IMR-90 (cell line): ENCODE measurements at regions not wholly inside any gene's neighbourhood (a gene's known extent, or its start where the extent isn't known, plus 50 kb on each side); places are given as distances from the start of the nearest gene placed in this dataset.

Experiments
- ATAC-seq: fragments of 200-7000 bp; cut with Tn5 transposase; 2 replicates; pipeline ENCODE4 v1.9.1; 2020; ENCODE audit warnings: low read depth, mild to moderate bottlenecking, moderate library complexity
- BruUV-seq: library from RNA; stranded (reverse); fragments of 400-500 nt; replicated peaks from 2 replicates; lab custom pipeline; 2021; lab: Mats Ljungman, UMichigan
- CTCF ChIA-PET: fragments of 300-600 bp; formaldehyde crosslinking; extraction: SDS; loops from one replicate; lab custom pipeline; 2021; ENCODE audit warnings: antibody characterized with exemption; lab: Yijun Ruan, JAX
- POLR2A ChIA-PET: fragments of 300-600 bp; sonication (Branson Sonifier 250); formaldehyde crosslinking; loops from one replicate; lab custom pipeline; 2022; ENCODE audit warnings: antibody characterized with exemption; ENCODE audit not compliant: unreplicated experiment; lab: Charles Lee
- DNase-seq: peaks from one replicate; pipeline ENCODE4 v3.0.0; 2013
- H2AFZ ChIP-seq: replicated peaks from 2 replicates; pipeline ENCODE3; 2013; ENCODE audit warnings: low read length, mild to moderate bottlenecking; ENCODE audit not compliant: poor library complexity
- H2AK5ac ChIP-seq: 2 replicates; pipeline ENCODE4 v1.6.1; 2013; ENCODE audit warnings: low read depth, low read length, inconsistent platforms
- H2AK9ac ChIP-seq: replicated peaks from 2 replicates; pipeline ENCODE3; 2013; ENCODE audit warnings: mild to moderate bottlenecking, low read depth, low read length, moderate library complexity; ENCODE audit not compliant: poor library complexity
- H2BK120ac ChIP-seq: 2 replicates; pipeline ENCODE4 v1.6.1; 2013; ENCODE audit warnings: low read depth, low read length, inconsistent platforms
- H2BK15ac ChIP-seq: 3 replicates; pipeline ENCODE4 v1.6.1; 2013; ENCODE audit warnings: low read depth, low read length, inconsistent platforms
- H2BK20ac ChIP-seq: 2 replicates; pipeline ENCODE4 v1.6.1; 2013; ENCODE audit warnings: low read depth, mild to moderate bottlenecking, inconsistent platforms, low read length, moderate library complexity
- H2BK5ac ChIP-seq: 2 replicates; pipeline ENCODE4 v1.6.1; 2013; ENCODE audit warnings: mild to moderate bottlenecking, low read depth, low read length, inconsistent platforms; ENCODE audit not compliant: poor library complexity, severe bottlenecking
- H3K14ac ChIP-seq: replicated peaks from 2 replicates; pipeline ENCODE4 v1.6.1; 2013; ENCODE audit warnings: low read depth, low read length, inconsistent platforms
- H3K18ac ChIP-seq: 2 replicates; pipeline ENCODE4 v1.6.1; 2013; ENCODE audit warnings: low read depth, low read length, control low read depth
- H3K23ac ChIP-seq: 2 replicates; pipeline ENCODE4 v1.6.1; 2013; ENCODE audit warnings: low read depth, low read length, inconsistent platforms
- H3K27ac ChIP-seq: 2 replicates; pipeline ENCODE4 v1.5.1; 2013; ENCODE audit warnings: mild to moderate bottlenecking, control low read depth, low read length; ENCODE audit not compliant: insufficient read depth
- H3K27me3 ChIP-seq: 2 replicates; pipeline ENCODE4 v1.6.1; 2013; ENCODE audit warnings: low read length; ENCODE audit not compliant: control insufficient read depth, insufficient read depth
- H3K36me3 ChIP-seq: 2 replicates; pipeline ENCODE4 v1.6.1; 2013; ENCODE audit warnings: low read length, mixed read lengths; ENCODE audit not compliant: control insufficient read depth, insufficient read depth
- H3K4ac ChIP-seq: 2 replicates; pipeline ENCODE4 v1.6.1; 2013; ENCODE audit warnings: low read depth, low read length, inconsistent platforms
- H3K4me1 ChIP-seq: 2 replicates; pipeline ENCODE4 v1.6.1; 2013; ENCODE audit warnings: low read length, mixed read lengths; ENCODE audit not compliant: control insufficient read depth, insufficient read depth
- H3K4me2 ChIP-seq: 2 replicates; pipeline ENCODE4 v1.6.1; 2013; ENCODE audit warnings: low read depth, mild to moderate bottlenecking, control low read depth, low read length, moderate library complexity
- H3K4me3 ChIP-seq: 2 replicates; pipeline ENCODE4 v1.5.1; 2013; ENCODE audit warnings: low read depth, mild to moderate bottlenecking, control low read depth, low read length, moderate library complexity; ENCODE audit not compliant: insufficient read depth
- H3K56ac ChIP-seq: 2 replicates; pipeline ENCODE4 v1.6.1; 2013; ENCODE audit warnings: low read length, inconsistent platforms; ENCODE audit not compliant: insufficient read depth; ENCODE audit errors: extremely low read depth
- H3K79me1 ChIP-seq, 2 experiments: 2 replicates each; pipeline ENCODE4 v1.6.1; 2013; ENCODE audit warnings: low read length in 2 of 2, inconsistent platforms in 1 of 2, low read depth in 1 of 2
- H3K9ac ChIP-seq: 2 replicates; pipeline ENCODE4 v1.6.1; 2013; ENCODE audit warnings: low read depth, low read length, control low read depth
- H3K9me1 ChIP-seq: 2 replicates; pipeline ENCODE4 v1.6.1; 2013; ENCODE audit warnings: low read length, inconsistent platforms; ENCODE audit not compliant: insufficient read depth
- H3K9me3 ChIP-seq: 2 replicates; pipeline ENCODE4 v1.6.1; 2013; ENCODE audit warnings: low read length; ENCODE audit not compliant: control insufficient read depth, insufficient read depth
- H4K20me1 ChIP-seq: 2 replicates; pipeline ENCODE4 v1.6.1; 2013; ENCODE audit warnings: low read length, inconsistent platforms; ENCODE audit not compliant: insufficient read depth
- H4K5ac ChIP-seq: 2 replicates; pipeline ENCODE4 v1.6.1; 2013; ENCODE audit warnings: mild to moderate bottlenecking, low read depth, low read length, control low read depth
- H4K8ac ChIP-seq, 2 experiments: 2 replicates each; pipeline ENCODE4 v1.6.1; 2013; ENCODE audit warnings: low read depth in 2 of 2, low read length in 2 of 2, control low read depth in 1 of 2, inconsistent platforms in 1 of 2
- H4K91ac ChIP-seq: 2 replicates; pipeline ENCODE4 v1.6.1; 2013; ENCODE audit warnings: low read depth, low read length, inconsistent platforms; ENCODE audit not compliant: insufficient read depth
- BHLHE40 ChIP-seq: fragments of 150-350 bp; IDR thresholded peaks from 2 replicates; pipeline ENCODE4 v1.6.1; 2016; ENCODE audit warnings: mild to moderate bottlenecking, low read depth, low read length
- CEBPB ChIP-seq: IDR thresholded peaks from 2 replicates; pipeline ENCODE4 v1.6.1; 2012; ENCODE audit warnings: low read depth, low read length, improper control_type of control experiment
- FOS ChIP-seq: fragments of 150-350 bp; IDR thresholded peaks from 2 replicates; pipeline ENCODE4 v1.6.1; 2016; ENCODE audit warnings: low read depth, low read length
- MAFK ChIP-seq: IDR thresholded peaks from 2 replicates; pipeline ENCODE4 v1.6.1; 2012; ENCODE audit warnings: low read depth, low read length, improper control_type of control experiment
- MAZ ChIP-seq: IDR thresholded peaks from 2 replicates; pipeline ENCODE4 v1.6.1; 2012; ENCODE audit warnings: low read depth, mild to moderate bottlenecking, low read length, improper control_type of control experiment, moderate library complexity, borderline replicate concordance
- MXI1 ChIP-seq: IDR thresholded peaks from 2 replicates; pipeline ENCODE4 v1.6.1; 2012; ENCODE audit warnings: low read depth, mild to moderate bottlenecking, low read length, moderate library complexity, borderline replicate concordance
- RAD21 ChIP-seq: IDR thresholded peaks from 2 replicates; pipeline ENCODE4 v1.6.1; 2012; ENCODE audit warnings: low read length, improper control_type of control experiment
- RCOR1 ChIP-seq: IDR thresholded peaks from 2 replicates; pipeline ENCODE4 v1.6.1; 2012; ENCODE audit warnings: mild to moderate bottlenecking, low read length, improper control_type of control experiment; ENCODE audit not compliant: insufficient replicate concordance
- RFX5 ChIP-seq: IDR thresholded peaks from 2 replicates; pipeline ENCODE4 v1.8.0; 2012; ENCODE audit warnings: low read depth, mild to moderate bottlenecking, low read length, moderate library complexity
- whole genome bisulfite sequencing, 2 experiments: methylation state at CpG; one replicate each; pipeline versions ENCODE4 v1.1.5 to v1.1.7; 2013; ENCODE audit warnings: missing lambda C conversion rate in 2 of 2; ENCODE audit not compliant: insufficient read length in 1 of 2; ENCODE audit errors: extremely low coverage in 2 of 2; 5-methylcytosine and 5-hydroxymethylcytosine counted together
- dilution Hi-C: fragments of 300-500 bp; cut with HindIII; formaldehyde crosslinking; loops from one replicate; pipeline ENCODE4 v1.14.3; 2018; ENCODE audit warnings: low sequenced_read_pairs; ENCODE audit not compliant: unreplicated experiment
- in situ Hi-C: fragments of 300-500 bp; cut with MboI; formaldehyde crosslinking; loops from 3 replicates; pipeline ENCODE4 v1.14.3; 2019; ENCODE audit warnings: low sequenced_read_pairs, inconsistent platforms, mixed read lengths
- intact Hi-C: fragments of 100-400 bp; cut with micrococcal nuclease; formaldehyde crosslinking; loops from 2 replicates; pipeline ENCODE4 v1.10.0; 2022
- TF ChIP-seq, protein P1 (sequence below): fragments of 150-350 bp; IDR thresholded peaks from 2 replicates; pipeline ENCODE4 v1.6.1; 2016; ENCODE audit warnings: low read depth, mild to moderate bottlenecking, low read length, moderate library complexity, borderline replicate concordance
- TF ChIP-seq, protein P2 (sequence below): fragments of 150-350 bp; IDR thresholded peaks from 2 replicates; pipeline ENCODE4 v1.6.1; 2017; ENCODE audit warnings: mild to moderate bottlenecking, antibody characterized with exemption, low read length, low read depth
- TF ChIP-seq, protein P3 (sequence below): conservative IDR thresholded peaks from 2 replicates; pipeline ENCODE4 v1.5.1; 2012; ENCODE audit warnings: mild to moderate bottlenecking, low read depth, low read length, improper control_type of control experiment

DNA sequence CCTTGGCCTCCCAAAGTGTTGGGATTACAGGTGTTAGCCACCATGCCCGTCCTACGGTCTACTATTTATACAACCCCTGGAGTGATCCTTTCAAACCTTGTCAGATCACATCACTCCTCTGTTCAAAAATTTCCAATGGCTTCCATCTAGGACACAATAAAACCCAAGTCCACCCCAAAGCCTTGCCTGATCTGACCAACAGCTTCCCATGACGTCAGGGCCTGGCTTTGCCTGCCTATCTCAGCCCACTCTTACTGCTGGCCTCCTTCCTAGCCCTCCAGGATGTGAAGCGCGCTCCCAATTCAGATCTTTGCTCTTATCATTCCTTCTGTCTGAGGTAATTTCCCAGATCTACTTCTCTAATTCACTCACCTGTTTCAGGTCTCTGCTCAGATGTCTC is 128.4 kb downstream of the LINC00237 start:
- Histone ChIP-seq H4K5ac (no peak overlapping the region), H3K4me1 (no peaks in the 10 kb centered on the region), H3K27ac (no peak overlapping the region), H3K9me1 (no peaks in the 10 kb centered on the region), H3K9ac (no peak overlapping the region), H3K36me3 (no peaks in the 10 kb centered on the region), H3K4me3 (no peak overlapping the region), H3K23ac (no peak overlapping the region), H2AK9ac (no peak overlapping the region), H4K20me1 (no peaks in the 10 kb centered on the region), H3K4ac (no peak overlapping the region), H2BK20ac (no peak overlapping the region), H3K4me2 (no peak overlapping the region), H4K91ac (no peak overlapping the region), H2AK5ac (no peak overlapping the region), H2BK120ac (no peak overlapping the region), H3K56ac (no peak overlapping the region), H3K79me1 (no peaks in the 10 kb centered on the region), H4K8ac (no peak overlapping the region), H3K9me3 (peaks cover 8% of the 10 kb centered on the region), H2AFZ (no peak overlapping the region), H3K27me3 (no peaks in the 10 kb centered on the region), H3K18ac (no peak overlapping the region), H2BK5ac (no peak overlapping the region), H3K14ac (no peak overlapping the region), H2BK15ac (no peak overlapping the region)
- DNase-seq = no peak
- ChIA-PET CTCF (no interaction called here), POLR2A (no interaction called here)
- 20% methylated on average over 1 of the region's 5 CpGs; no CpG with 5 or more reads in 1 of the 2 experiments for WGBS, 2 experiments
- intact Hi-C loops = no loop called here
- no TSS peak for BruUV-seq
- TF ChIP-seq RAD21 = no peak
- no peak for TF ChIP-seq RFX5
- TF ChIP-seq MAZ = no peak
- TF ChIP-seq, protein P1, sequence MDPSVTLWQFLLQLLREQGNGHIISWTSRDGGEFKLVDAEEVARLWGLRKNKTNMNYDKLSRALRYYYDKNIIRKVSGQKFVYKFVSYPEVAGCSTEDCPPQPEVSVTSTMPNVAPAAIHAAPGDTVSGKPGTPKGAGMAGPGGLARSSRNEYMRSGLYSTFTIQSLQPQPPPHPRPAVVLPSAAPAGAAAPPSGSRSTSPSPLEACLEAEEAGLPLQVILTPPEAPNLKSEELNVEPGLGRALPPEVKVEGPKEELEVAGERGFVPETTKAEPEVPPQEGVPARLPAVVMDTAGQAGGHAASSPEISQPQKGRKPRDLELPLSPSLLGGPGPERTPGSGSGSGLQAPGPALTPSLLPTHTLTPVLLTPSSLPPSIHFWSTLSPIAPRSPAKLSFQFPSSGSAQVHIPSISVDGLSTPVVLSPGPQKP = no peak
- TF ChIP-seq BHLHE40 = no peak
- TF ChIP-seq, protein P2, sequence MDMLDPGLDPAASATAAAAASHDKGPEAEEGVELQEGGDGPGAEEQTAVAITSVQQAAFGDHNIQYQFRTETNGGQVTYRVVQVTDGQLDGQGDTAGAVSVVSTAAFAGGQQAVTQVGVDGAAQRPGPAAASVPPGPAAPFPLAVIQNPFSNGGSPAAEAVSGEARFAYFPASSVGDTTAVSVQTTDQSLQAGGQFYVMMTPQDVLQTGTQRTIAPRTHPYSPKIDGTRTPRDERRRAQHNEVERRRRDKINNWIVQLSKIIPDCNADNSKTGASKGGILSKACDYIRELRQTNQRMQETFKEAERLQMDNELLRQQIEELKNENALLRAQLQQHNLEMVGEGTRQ = no peak
- TF ChIP-seq, protein P3, sequence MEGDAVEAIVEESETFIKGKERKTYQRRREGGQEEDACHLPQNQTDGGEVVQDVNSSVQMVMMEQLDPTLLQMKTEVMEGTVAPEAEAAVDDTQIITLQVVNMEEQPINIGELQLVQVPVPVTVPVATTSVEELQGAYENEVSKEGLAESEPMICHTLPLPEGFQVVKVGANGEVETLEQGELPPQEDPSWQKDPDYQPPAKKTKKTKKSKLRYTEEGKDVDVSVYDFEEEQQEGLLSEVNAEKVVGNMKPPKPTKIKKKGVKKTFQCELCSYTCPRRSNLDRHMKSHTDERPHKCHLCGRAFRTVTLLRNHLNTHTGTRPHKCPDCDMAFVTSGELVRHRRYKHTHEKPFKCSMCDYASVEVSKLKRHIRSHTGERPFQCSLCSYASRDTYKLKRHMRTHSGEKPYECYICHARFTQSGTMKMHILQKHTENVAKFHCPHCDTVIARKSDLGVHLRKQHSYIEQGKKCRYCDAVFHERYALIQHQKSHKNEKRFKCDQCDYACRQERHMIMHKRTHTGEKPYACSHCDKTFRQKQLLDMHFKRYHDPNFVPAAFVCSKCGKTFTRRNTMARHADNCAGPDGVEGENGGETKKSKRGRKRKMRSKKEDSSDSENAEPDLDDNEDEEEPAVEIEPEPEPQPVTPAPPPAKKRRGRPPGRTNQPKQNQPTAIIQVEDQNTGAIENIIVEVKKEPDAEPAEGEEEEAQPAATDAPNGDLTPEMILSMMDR = no peak
- no peak for TF ChIP-seq CEBPB
- no peak for TF ChIP-seq FOS
- no peak for TF ChIP-seq RCOR1
- no peak for TF ChIP-seq MAFK
- no peak for TF ChIP-seq MXI1
- dilution Hi-C loops = no loop called here
- in situ Hi-C loops = no loop called here
- ATAC-seq = no peak
